Ecto neural progenitor cell (in vitro differentiated cells): ENCODE measurements at regions not wholly inside any gene's neighbourhood (a gene's known extent, or its start where the extent isn't known, plus 50 kb on each side); places are given as distances from the start of the nearest gene placed in this dataset.
A peak's percentile ranks its signal among the peaks of the same experiment; 100 is the strongest.

Source experiments
- DNase-seq: peaks from one replicate; pipeline ENCODE4 v3.0.0-alpha.2; 2018; ENCODE audit warnings: low spot score

- no peak for DNase-seq
Observed at GRCh38 chr12:125890971-125891370, 825.7 kb downstream of the AACS start.

GRCh38 chr12:125892276-125892675 lies 827.0 kb downstream of the AACS start:
- no peak for DNase-seq

GRCh38 chr12:125902991-125903390 lies 837.8 kb downstream of the AACS start:
- no peak for DNase-seq

GRCh38 chr12:125907351-125907750 lies 842.1 kb downstream of the AACS start:
- DNase-seq = no peak

- no peak for DNase-seq
Observed at GRCh38 chr12:125919856-125920470, 854.7 kb downstream of the AACS start.

GRCh38 chr12:125922330-125922729 lies 857.1 kb downstream of the AACS start:
- DNase-seq = no peak

GRCh38 chr12:125936502-125936901 lies 871.3 kb downstream of the AACS start:
- DNase-seq = no peak

- DNase-seq = no peak
Observed at GRCh38 chr12:125944446-125944845, 879.2 kb downstream of the AACS start.

GRCh38 chr12:125949471-125949870 lies 884.2 kb downstream of the AACS start:
- DNase-seq = no peak

GRCh38 chr12:125954362-125954761 lies 889.1 kb downstream of the AACS start:
- no peak for DNase-seq

GRCh38 chr12:125956186-125956585 lies 891.0 kb downstream of the AACS start:
- DNase-seq = no peak

GRCh38 chr12:125966641-125967040 lies 901.4 kb downstream of the AACS start:
- DNase-seq = no peak

GRCh38 chr12:125968413-125968812 lies 903.2 kb downstream of the AACS start:
- DNase-seq = no peak

- DNase-seq = no peak
Observed at GRCh38 chr12:125971981-125972380, 906.7 kb downstream of the AACS start.

GRCh38 chr12:125978286-125978685 lies 913.1 kb downstream of the AACS start:
- DNase-seq = no peak

- DNase-seq = no peak
Observed at GRCh38 chr12:125981610-125982253, 916.5 kb downstream of the AACS start.

GRCh38 chr12:125983094-125983783 lies 918.0 kb downstream of the AACS start:
- peak; percentile 98 for DNase-seq

- DNase-seq = peak; percentile 89
Observed at GRCh38 chr12:125983784-125984500, 918.7 kb downstream of the AACS start.

GRCh38 chr12:125988545-125988944 lies 923.3 kb downstream of the AACS start:
- DNase-seq = no peak

GRCh38 chr12:125989696-125990095 lies 924.5 kb downstream of the AACS start:
- DNase-seq = no peak

- no peak for DNase-seq
Observed at GRCh38 chr12:125996443-125996842, 931.2 kb downstream of the AACS start.

- no peak for DNase-seq
Observed at GRCh38 chr12:125999628-126000027, 934.4 kb downstream of the AACS start.

GRCh38 chr12:126019385-126019784 lies 954.1 kb downstream of the AACS start:
- DNase-seq = no peak
